NCI-H82 (cell line): ENCODE measurements at regions not wholly inside any gene's neighbourhood (a gene's known extent, or its start where the extent isn't known, plus 50 kb on each side); places are given as distances from the start of the nearest gene placed in this dataset.
A peak's percentile ranks its signal among the peaks of the same experiment; 100 is the strongest.
"Not testable (repeated sequence)": the region's sequence is repeated elsewhere in the genome, so short reads cannot be mapped to it uniquely, and the experiment has no call there.

Source experiments
- DNase-seq: peaks from one replicate; lab custom pipeline; 2025; lab: John Stamatoyannopoulos, UW

DNA sequence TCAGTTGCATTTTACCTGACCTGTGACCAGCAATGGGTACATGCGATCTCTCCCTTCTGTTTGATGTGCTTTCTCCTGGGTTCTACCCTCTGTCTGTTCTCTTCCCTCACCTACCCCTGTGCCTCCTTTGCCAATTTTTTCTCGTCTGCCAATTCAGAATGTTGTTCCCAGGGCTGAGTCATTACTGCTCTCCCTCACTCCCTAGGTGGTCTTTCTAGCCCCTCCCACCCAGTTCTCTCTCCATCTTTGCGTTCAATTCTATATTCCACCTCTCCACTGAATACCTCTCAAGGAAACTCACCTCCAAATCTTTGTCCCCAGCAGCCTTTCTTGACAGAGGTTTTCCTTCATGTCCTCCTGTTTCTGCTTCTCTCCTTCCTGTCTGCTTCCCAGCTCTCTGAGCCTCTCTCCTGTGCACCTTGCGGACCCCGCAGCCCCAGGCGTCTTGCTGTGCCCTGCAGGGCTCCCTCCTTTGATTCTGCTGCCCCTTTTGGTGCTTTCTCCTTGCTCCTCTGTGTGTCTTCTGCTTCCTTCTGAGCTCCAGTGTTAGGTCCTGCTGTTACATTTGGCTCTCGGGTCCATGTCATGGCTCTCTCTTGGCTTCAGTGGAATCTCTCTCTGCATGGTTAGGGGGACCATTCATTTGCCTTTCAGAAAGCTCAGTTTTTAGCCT, 398.2 kb upstream of the TPM1 start:
- DNase-seq = no peak

DNA sequence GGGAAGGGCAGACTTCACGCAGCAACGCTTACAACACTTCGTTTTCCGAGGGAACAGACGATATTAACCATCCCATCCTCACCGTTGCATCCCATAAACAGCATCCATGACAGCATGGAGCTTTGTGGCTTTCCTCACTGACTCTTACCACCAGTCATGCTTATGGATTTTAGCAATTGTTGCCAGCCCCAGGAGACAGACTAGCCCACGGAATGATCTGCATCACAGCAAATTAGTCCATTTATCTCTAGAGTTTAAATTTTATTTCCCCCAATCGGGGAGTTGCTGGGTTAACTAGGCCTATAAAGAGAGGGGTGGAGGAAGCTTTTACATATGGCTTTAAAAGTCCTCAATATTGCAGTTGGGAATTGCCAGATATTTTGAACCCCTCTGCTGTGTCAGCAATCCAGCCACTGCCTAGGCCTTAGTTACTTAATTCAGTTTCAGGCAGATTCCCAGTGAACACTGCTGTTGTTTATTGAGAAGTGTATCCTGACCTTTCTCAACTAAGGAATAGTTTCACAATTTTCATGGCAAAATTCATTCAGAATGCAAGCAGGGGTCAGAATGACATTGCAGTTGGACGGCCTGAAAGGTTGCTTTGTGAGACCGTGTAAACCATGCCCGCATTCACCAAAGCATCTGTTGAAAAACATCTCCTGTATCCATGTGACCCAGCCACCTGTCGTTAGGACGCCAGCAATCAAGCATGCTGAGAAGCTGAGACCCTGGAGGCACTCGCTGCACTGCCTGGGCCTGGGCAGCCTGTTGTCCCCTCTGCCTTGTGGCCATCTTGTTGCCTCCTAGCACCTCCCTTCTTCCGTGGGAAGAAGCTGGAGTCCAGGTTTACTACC, 397.4 kb upstream of the TPM1 start:
- DNase-seq = peak; percentile 77

DNA sequence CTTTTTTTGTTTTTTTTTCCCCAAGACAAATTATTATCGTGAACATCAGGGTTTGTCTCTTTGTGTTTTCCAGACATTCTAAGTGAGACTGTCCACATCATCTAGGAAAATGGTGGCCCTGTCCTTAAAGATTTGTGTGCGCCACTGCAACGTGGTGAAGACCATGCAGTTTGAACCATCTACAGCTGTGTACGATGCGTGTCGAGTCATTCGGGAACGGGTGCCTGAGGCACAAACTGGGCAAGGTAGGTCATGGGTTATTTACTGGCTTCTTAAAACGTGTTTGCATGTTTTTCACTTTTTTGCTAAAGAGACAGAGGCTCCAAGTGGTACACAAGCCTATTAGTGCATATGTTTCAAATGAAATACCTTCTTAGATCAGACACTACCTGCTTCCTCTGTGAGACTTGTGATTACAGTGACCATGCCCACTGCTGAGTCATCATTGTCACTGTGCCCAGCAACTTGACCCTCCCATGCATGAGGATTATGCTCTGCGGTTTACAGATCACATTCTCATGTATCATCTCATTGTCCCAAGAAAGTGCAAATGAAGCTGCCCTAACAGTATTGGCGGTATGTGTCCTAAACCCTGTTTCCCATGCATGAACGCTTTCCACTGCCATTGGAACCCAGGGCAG, 395.2 kb upstream of the TPM1 start:
- peak; percentile 30 for DNase-seq

DNA sequence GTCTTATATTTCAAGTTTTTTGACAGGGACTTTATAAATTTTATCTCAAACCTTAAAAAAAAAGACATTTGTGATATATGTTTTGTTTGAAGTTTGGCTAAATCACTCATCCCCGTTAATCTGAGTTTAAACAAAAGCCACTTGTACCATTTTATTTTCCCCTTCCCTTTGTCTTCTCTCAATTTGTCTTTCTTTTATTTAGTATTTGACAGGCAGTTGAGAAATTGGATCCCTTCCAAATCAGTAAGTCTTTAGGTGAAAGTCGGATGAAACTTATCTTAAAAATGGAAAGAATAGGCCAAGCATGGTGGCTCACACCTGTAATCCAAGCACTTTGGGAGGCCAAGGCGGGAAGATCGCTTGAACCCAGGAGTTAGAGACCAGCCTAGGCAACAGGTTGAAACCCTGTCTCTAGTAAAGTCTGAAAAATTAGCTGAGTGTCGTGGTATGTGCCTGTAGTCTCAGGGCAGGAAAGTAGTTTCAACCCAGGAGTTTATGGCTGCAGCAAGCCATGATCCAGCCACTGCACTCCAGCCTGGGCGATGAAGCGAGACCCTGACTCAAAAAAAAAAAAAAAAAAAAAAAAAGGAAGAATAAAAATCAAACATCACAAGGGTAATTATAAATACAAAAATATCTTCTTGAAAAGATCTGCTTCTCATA, 394.6 kb upstream of the TPM1 start:
- DNase-seq = no peak

DNA sequence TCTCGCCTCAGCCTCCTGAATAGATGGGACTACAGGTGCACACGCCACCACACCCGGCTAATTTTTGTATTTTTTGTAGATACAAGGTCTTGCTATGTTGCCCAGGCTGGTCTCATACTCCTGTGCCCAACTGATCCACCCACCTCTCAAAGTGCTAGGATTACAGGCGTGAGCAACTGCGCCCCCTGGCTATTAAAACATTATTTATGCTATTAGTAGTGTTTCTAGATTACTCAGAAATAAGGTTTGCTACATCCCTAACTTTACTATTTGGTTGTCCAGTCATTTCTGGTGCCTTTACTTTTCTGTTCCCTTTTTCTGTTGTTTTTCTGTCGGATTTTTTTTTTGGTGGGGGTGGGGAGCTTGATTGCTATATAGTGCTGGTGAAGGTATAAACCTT, 393.6 kb upstream of the TPM1 start:
- DNase-seq = peak; percentile 62

- no peak for DNase-seq
Observed at GRCh38 chr15:62649793-62650420, 392.6 kb upstream of the TPM1 start.

DNA sequence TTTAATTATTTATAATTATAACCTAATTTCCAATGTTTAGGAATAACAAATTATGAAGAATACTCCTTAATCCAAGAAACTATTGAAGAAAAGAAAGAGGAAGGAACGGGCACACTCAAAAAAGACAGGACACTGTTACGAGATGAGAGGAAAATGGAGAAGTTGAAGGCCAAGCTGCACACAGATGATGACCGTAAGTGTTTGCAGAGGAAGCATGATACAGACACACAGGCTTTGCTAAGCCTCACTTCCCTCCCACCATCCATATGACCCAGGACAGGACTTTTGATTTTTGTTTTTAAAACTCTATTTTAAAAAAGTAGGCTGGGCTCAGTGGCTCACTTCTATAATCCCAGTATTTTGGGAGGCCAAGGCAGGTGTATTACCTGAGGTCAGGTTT, 389.4 kb upstream of the TPM1 start:
- no peak for DNase-seq

GRCh38 chr15:62656071-62656470, 386.5 kb upstream of the TPM1 start:
- DNase-seq = no peak

GRCh38 chr15:62657501-62657900, 385.0 kb upstream of the TPM1 start:
- DNase-seq = not testable (repeated sequence)

- DNase-seq = no peak
Observed at GRCh38 chr15:62658498-62658897, 384.0 kb upstream of the TPM1 start.

- no peak for DNase-seq
Observed at GRCh38 chr15:62663547-62663946, 379.0 kb upstream of the TPM1 start.

- no peak for DNase-seq
Observed at GRCh38 chr15:62665449-62665848, 377.1 kb upstream of the TPM1 start.

GRCh38 chr15:62666046-62666445, 376.5 kb upstream of the TPM1 start:
- no peak for DNase-seq

GRCh38 chr15:62672268-62672667, 370.3 kb upstream of the TPM1 start:
- DNase-seq = no peak

- no peak for DNase-seq
Observed at GRCh38 chr15:62676891-62677290, 365.7 kb upstream of the TPM1 start.

DNA sequence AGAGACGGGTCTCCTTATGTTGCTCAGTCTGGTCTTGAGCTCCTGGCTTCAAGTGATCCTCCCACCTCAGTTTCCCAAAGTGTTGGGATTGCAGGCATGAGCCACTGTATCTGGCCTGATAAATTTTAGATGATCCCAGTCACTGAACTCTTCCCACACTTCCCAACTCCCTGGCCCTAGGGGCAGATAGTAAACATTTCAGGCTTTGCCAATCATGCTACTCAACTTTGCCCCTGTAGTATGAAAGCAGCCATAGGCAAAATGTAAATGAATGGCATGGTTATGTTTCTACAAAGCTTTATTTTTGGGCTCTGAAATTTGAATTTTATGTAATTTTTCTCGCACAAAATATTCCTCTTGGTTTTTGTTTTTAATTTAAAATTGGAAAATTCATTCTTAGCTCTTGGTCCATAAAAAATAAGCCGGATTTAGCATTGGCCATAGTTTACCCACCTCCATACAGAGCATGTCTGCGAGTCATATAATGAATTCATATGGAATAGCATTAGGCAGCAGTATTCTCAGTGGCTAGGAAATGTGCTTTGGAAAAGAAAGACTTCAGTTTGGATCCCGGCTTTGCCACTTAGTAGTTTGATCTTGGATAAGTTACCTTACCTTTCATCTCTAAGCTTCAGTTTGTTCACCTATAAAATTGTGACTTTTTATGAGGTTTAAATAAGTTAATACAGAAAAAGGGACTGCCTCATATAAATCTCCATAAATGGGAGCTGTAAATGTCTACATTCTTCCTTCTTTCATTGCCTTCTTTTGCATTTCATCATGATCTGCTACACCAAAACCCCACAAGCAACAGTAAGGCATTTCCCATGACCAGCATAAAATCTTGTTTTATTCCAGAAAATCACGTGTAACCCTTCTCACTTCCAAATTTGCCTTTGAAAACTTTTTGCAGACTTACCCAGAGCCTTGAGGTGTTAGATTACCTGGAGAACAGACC, 360.3 kb upstream of the TPM1 start:
- no peak for DNase-seq

DNA sequence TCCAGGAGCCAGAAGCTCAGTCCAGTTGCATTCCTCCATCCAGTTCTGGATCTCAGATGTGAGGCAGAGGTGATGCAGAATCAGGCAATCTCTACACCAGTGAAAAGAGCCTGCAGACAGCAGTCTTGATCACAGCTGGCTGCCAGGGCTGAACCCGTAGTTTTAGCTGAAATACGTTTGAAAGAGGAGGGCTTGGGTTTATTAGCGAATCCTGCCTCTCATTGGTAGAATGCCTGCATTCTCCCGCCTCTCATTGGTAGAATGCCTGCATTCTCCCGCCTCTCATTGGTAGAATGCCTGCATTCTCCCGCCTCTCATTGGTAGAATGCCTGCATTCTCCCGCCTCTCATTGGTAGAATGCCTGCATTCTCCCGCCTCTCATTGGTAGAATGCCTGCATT, 359.4 kb upstream of the TPM1 start:
- not testable (repeated sequence) for DNase-seq

- DNase-seq = peak; percentile 54
Observed at GRCh38 chr15:62684123-62684808, 358.3 kb upstream of the TPM1 start.

- no peak for DNase-seq
Observed at GRCh38 chr15:62691008-62691407, 351.5 kb upstream of the TPM1 start.

- no peak for DNase-seq
Observed at GRCh38 chr15:62697636-62698035, 344.9 kb upstream of the TPM1 start.
